HUES6 (cell line): ENCODE measurements at regions not wholly inside any gene's neighbourhood (a gene's known extent, or its start where the extent isn't known, plus 50 kb on each side); places are given as distances from the start of the nearest gene placed in this dataset.

Experiments
- H3K27ac ChIP-seq: 2 replicates; pipeline ENCODE4 v1.7.0; 2013; ENCODE audit warnings: low read depth, mild to moderate bottlenecking, low read length, inconsistent platforms
- H3K27me3 ChIP-seq: 2 replicates; pipeline ENCODE4 v1.6.1; 2013; ENCODE audit warnings: low read length; ENCODE audit not compliant: control insufficient read depth, insufficient read depth
- H3K36me3 ChIP-seq: 2 replicates; pipeline ENCODE4 v1.6.1; 2013; ENCODE audit warnings: low read length; ENCODE audit not compliant: control insufficient read depth, insufficient read depth
- H3K4me1 ChIP-seq: 2 replicates; pipeline ENCODE4 v1.6.1; 2013; ENCODE audit warnings: low read length; ENCODE audit not compliant: control insufficient read depth, insufficient read depth
- H3K4me3 ChIP-seq: 2 replicates; pipeline ENCODE4 v1.5.1; 2013; ENCODE audit warnings: low read depth, low read length
- H3K9ac ChIP-seq: one replicate; pipeline ENCODE4 v1.6.1; 2013; ENCODE audit warnings: mild to moderate bottlenecking, low read length
- H3K9me3 ChIP-seq: 2 replicates; pipeline ENCODE4 v1.6.1; 2013; ENCODE audit warnings: low read depth, low read length; ENCODE audit not compliant: control insufficient read depth, insufficient read depth

- no peaks in the 10 kb centered on the region for H3K36me3 ChIP-seq
- no peak overlapping the region for H3K9ac ChIP-seq
- no peak overlapping the region for H3K27ac ChIP-seq
- no peak overlapping the region for H3K4me3 ChIP-seq
- peaks cover 61% of the 10 kb centered on the region for H3K4me1 ChIP-seq
- no peaks in the 10 kb centered on the region for H3K9me3 ChIP-seq
- peaks cover 65% of the 10 kb centered on the region for H3K27me3 ChIP-seq
Measured at GRCh38 chr16:85458968-85459367, 154.2 kb upstream of the GSE1 start.

DNA sequence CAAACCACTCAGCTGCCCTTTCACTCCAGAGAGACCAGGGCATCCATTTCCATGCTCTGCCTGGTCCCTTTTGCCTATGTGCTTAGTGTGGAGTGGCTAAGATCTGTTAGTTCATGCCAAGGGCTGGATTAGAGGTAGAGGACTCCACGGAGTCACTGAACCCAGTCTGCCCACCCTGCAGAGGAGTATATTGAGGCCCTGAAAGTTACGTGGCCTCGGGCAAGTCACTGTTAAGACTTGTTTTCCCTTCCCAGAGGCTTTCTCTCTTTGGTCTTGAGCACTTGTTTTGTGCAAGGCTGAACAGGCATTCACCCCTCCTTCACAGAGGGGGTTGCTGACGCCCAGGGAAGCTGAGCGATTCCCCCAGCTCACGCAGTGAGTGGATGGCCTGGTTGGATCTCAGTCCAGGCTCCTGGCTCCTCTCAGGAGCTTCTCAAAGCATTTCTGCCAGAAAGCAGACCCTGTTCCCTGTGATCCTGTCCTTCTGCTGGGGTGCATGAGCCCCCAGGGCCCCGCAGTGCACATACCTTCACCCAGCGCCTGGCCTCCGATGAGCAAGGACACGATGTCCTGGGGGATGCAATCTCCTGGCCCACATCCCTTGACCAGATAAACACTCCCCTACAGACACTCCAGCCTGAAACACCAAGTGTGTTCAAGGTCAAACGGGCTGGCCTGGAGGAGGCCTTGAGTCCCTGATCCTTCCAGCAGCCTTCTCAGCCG lies 153.4 kb upstream of the GSE1 start:
- no peaks in the 10 kb centered on the region for H3K9me3 ChIP-seq
- 0 out of 2 replicates have a peak overlapping the region, but pooled peaks have one; percentile 2 for H3K4me3 ChIP-seq
- H3K36me3 ChIP-seq: no peaks in the 10 kb centered on the region
- H3K27me3 ChIP-seq: peaks cover 73% of the 10 kb centered on the region
- no peak overlapping the region for H3K9ac ChIP-seq
- H3K4me1 ChIP-seq: peaks cover 57% of the 10 kb centered on the region
- no peak overlapping the region for H3K27ac ChIP-seq

GRCh38 chr16:85460252-85461021 lies 152.7 kb upstream of the GSE1 start:
- H3K27ac ChIP-seq: no peak overlapping the region
- H3K4me3 ChIP-seq: 0 out of 2 replicates have a peak overlapping the region, but pooled peaks have one; percentile 2
- peak overlapping the region; percentile 27 for H3K9ac ChIP-seq
- H3K4me1 ChIP-seq: peaks cover 52% of the 10 kb centered on the region
- no peaks in the 10 kb centered on the region for H3K36me3 ChIP-seq
- peaks cover 80% of the 10 kb centered on the region for H3K27me3 ChIP-seq
- H3K9me3 ChIP-seq: no peaks in the 10 kb centered on the region

DNA sequence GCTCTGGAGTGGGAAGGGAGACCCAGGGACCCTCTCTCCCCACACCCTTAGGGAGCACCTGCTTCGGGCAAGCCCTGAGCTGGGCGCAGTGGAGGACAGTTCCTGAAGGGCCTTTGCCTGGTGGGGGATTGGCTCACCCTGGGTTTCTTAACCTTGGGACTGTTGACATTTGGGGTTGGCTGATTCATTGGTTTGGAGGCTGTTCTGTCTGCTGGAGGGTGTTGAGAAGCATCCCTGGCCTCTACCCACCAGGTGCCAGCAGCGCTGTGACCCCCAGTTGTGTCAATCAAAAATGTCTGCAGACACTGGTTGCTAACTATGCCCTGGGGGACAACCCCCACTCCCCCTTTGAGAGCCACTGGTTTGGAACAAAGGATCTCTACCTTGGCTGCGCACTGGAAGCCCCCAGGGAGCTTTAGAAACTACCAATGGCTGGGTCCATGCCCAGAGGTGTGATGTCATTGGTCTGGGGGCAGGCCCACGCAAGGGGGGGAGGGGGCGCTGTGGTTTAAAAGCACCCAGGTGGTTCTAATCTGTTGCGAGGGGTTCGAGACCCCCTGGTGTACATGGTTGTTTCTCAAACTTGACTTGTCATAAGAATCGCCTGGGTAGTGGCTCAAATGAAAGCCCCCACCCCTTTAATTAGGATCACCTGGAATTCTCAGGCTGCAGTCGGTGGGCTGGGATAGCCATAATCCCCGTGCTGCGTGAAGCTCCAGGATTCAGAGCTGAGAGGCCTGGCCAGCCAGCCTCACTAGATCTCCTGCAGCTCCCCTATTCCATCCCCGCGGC lies 151.9 kb upstream of the GSE1 start:
- Histone ChIP-seq H3K36me3 (no peaks in the 10 kb centered on the region), H3K27ac (no peak overlapping the region), H3K9me3 (no peaks in the 10 kb centered on the region), H3K4me3 (peak overlapping the region; percentile 59), H3K4me1 (peaks cover 45% of the 10 kb centered on the region), H3K27me3 (peaks cover 80% of the 10 kb centered on the region), H3K9ac (peak overlapping the region; percentile 27)

GRCh38 chr16:85461814-85462713 lies 151.1 kb upstream of the GSE1 start:
- Histone ChIP-seq H3K27ac (no peak overlapping the region), H3K4me1 (peaks cover 40% of the 10 kb centered on the region), H3K9ac (peak overlapping the region; percentile 35), H3K27me3 (peaks cover 76% of the 10 kb centered on the region), H3K9me3 (no peaks in the 10 kb centered on the region), H3K36me3 (no peaks in the 10 kb centered on the region), H3K4me3 (peak overlapping the region; percentile 59)

DNA sequence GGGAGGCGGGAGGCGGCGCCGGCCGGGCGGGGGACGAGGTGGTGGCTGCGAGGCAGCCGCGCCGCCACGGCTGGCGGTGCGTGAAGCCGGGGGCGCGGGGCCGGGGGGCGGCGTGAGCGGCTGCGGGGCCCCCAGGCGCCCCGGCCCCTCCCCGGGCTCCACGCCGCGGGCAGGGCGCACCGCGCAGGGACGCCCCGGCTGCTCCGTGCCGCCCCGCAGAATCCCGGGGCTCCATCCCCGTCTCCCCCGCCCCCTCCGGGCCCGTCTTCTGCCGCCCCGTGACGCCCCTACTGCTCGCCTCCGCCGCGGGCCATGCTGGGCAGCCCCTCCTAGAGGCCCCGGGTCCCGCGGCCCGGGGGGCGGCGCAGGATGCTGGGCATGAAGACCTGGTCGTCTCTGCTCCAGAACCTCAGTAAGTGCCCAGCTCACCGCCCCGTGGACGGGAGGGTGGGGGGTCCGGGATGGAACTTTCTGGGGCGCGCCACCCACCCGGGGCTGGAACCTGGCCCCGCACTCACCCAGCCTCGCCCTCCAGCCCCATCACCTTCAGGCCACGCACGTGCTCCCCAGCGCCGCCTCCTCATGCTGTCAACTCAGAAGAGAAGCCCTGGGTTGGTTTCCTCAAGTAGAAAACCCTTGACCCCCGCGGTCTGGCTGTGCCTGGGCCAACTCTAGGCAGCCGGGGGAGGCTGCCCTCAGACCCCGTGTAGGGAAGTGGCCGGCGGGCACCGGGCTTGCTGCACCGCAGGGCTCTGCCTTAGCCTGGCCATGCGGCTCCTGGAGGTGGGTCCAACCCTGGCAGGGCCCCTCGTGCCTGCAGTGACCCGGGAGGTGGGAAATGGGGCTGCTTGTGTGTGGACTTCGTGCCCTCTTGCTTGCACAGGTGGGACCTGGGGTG lies 150.2 kb upstream of the GSE1 start:
- H3K9ac ChIP-seq: no peak overlapping the region
- peak overlapping the region; percentile 26; the same call in 1 of the 2 replicates for H3K4me3 ChIP-seq
- peaks cover 38% of the 10 kb centered on the region for H3K4me1 ChIP-seq

GRCh38 chr16:85463672-85464382 lies 149.3 kb upstream of the GSE1 start:
- Histone ChIP-seq H3K36me3 (no peaks in the 10 kb centered on the region), H3K4me1 (peaks cover 38% of the 10 kb centered on the region), H3K9ac (no peak overlapping the region), H3K27me3 (peaks cover 65% of the 10 kb centered on the region), H3K4me3 (0 out of 2 replicates have a peak overlapping the region, but pooled peaks have one; percentile 26), H3K27ac (no peak overlapping the region), H3K9me3 (no peaks in the 10 kb centered on the region)

More for the DNA sequence above, 150.2 kb upstream of the GSE1 start:
- no peaks in the 10 kb centered on the region for H3K9me3 ChIP-seq
- no peak overlapping the region for H3K27ac ChIP-seq
- H3K36me3 ChIP-seq: no peaks in the 10 kb centered on the region
- H3K27me3 ChIP-seq: peaks cover 71% of the 10 kb centered on the region

DNA sequence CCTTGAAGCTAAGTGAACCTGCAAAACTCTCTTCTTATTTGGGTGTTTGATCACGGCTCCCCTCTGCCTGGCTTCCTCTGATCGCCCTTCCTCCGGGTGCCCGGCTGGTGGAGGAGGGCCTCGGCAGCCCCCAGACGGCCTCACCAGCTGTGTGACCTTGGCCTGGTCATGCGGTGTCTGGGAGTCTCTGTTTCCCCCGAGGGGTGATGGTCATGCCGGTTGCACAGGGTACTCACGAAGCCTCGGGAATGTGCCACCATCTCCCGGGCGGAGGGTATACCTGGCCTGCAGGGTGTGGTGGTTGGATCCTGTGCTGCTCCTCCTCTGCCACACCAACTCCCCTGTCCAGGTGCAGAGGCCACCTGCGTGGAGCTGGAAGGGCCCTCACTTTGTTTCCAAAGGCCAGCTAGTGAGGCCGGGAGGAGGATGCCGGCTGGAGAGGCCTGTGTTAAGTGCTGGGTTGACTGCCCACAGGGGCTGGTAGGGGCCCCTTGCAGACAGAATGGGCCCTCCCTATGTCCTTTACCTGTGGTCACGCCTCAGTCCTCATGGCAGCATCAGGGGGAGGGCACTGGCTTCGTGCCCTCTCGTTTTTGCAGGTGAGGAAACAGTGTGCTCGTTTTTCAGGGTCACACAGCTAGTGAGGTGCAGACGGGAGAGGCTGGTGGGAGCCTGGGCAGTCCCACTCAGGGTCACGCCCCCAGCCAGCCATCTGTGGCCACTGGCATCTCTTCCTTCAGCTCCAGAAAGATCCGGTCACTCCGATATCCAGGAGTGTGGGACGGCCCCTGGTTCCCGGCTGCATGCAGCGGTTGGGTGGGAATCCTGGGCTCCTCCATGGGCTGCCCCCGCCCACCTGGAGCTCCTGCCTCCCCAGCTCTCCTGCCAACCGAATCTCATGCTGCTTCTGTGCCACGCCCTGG lies 148.5 kb upstream of the GSE1 start:
- H3K27ac ChIP-seq: no peak overlapping the region
- peaks cover 57% of the 10 kb centered on the region for H3K27me3 ChIP-seq
- no peak overlapping the region for H3K9ac ChIP-seq
- peaks cover 39% of the 10 kb centered on the region for H3K4me1 ChIP-seq
- no peak overlapping the region for H3K4me3 ChIP-seq
- no peaks in the 10 kb centered on the region for H3K36me3 ChIP-seq
- no peaks in the 10 kb centered on the region for H3K9me3 ChIP-seq
